CD4-positive, alpha-beta T cell (primary cell): ENCODE measurements at regions not wholly inside any gene's neighbourhood (a gene's known extent, or its start where the extent isn't known, plus 50 kb on each side); places are given as distances from the start of the nearest gene placed in this dataset.

Experiments used
- ATAC-seq: fragments of 200-7000 bp; cut with Tn5 transposase; one replicate; pipeline ENCODE4 v1.10.0; 2022; ENCODE audit warnings: mild to moderate bottlenecking; ENCODE audit not compliant: poor library complexity
- CTCF ChIA-PET: fragments of 350-600 bp; sonication (Branson Sonifier 250); formaldehyde crosslinking; loops from one replicate; lab custom pipeline; 2021; ENCODE audit warnings: antibody characterized with exemption, inconsistent platforms; lab: Charles Lee
- POLR2A ChIA-PET: fragments of 350-600 bp; sonication (Branson Sonifier 250); formaldehyde crosslinking; loops from one replicate; lab custom pipeline; 2021; ENCODE audit warnings: antibody characterized with exemption, inconsistent platforms; lab: Charles Lee
- DNase-seq, 14 experiments: peaks; one replicate each; pipeline ENCODE4 v3.0.0-alpha.2; 2013 to 2020; ENCODE audit warnings: mixed read lengths in 2 of 14
- H3K27ac ChIP-seq, 2 donors: one replicate each; pipeline versions ENCODE4 v1.5.1 to v1.7.0; 2013; ENCODE audit warnings: low read length in 2 of 2, low read depth in 1 of 2, mild to moderate bottlenecking in 1 of 2
- H3K27me3 ChIP-seq, 2 experiments: 1 replicate in 1 of 2; 2 replicates in 1 of 2; pipeline versions ENCODE4 v1.6.1 to v1.7.0; 2013; ENCODE audit warnings: low read length in 2 of 2, control low read depth in 1 of 2, mild to moderate bottlenecking in 1 of 2, moderate library complexity in 1 of 2; ENCODE audit not compliant: insufficient read depth in 2 of 2, control insufficient read depth in 1 of 2
- H3K36me3 ChIP-seq: one replicate; pipeline ENCODE4 v1.6.1; 2013; ENCODE audit warnings: low read length, control low read depth; ENCODE audit not compliant: insufficient read depth
- H3K4me1 ChIP-seq: one replicate; pipeline ENCODE4 v1.6.1; 2013; ENCODE audit warnings: low read length, control low read depth; ENCODE audit not compliant: insufficient read depth
- H3K4me3 ChIP-seq: one replicate; pipeline ENCODE4 v1.5.1; 2013; ENCODE audit warnings: mild to moderate bottlenecking, low read length, moderate library complexity
- H3K9me3 ChIP-seq, 2 experiments: 1 replicate in 1 of 2; 2 replicates in 1 of 2; pipeline versions ENCODE4 v1.6.1 to v1.7.0; 2013; ENCODE audit warnings: low read length in 2 of 2, mild to moderate bottlenecking in 2 of 2, control low read depth in 1 of 2, moderate library complexity in 1 of 2; ENCODE audit not compliant: control insufficient read depth in 1 of 2, insufficient read depth in 1 of 2
- H3K27ac Mint-ChIP-seq: one replicate; pipeline ENCODE4 v1.8.0; 2020; ENCODE audit warnings: mixed read lengths
- H3K27me3 Mint-ChIP-seq: one replicate; pipeline ENCODE4 v1.8.0; 2021; ENCODE audit warnings: mixed read lengths
- H3K36me3 Mint-ChIP-seq: one replicate; pipeline ENCODE4 v1.8.0; 2021; ENCODE audit warnings: low read depth, mixed read lengths
- H3K4me1 Mint-ChIP-seq: one replicate; pipeline ENCODE4 v1.8.0; 2021; ENCODE audit warnings: low read depth, mixed read lengths
- H3K4me3 Mint-ChIP-seq: one replicate; pipeline ENCODE4 v1.8.0; 2020; ENCODE audit warnings: mild to moderate bottlenecking, mixed read lengths
- H3K9me3 Mint-ChIP-seq: one replicate; pipeline ENCODE4 v1.8.0; 2020; ENCODE audit warnings: mixed read lengths
- intact Hi-C, 2 experiments: fragments of 100-400 bp; cut with DNase I in 1 of 2; cut with micrococcal nuclease in 1 of 2; formaldehyde crosslinking; loops; one replicate each; pipeline versions ENCODE4 v1.15.1 to v1.9.0; 2023 to 2025; cut with DNase I, micrococcal nuclease
- TF ChIP-seq, protein P1 (sequence below): fragments of 200-600 bp; IDR thresholded peaks from one replicate; pipeline ENCODE4 v1.8.0; 2022; ENCODE audit warnings: antibody characterized with exemption, mild to moderate bottlenecking

DNA sequence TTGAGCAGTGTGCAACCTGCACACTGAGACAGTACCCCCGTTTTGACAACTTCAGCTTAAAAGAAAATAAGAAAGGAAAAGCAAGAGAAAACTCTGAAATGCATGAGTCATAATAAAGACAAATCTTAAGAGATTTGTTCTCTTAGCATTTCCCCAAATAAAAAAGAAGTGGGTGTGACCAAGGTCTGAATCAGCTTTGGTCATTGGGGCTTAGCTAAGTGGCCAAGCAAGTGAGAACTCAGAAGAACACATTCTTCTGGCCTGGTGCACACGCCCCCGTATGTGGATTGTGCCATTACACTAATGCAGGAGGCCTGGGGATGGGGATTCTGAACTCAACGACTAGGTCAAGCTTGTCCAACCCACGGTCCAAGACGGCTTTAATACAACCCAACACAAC lies 56.9 kb upstream of the PDZRN3 start:
- ChIA-PET POLR2A (no interaction called here), CTCF (interaction anchor here (0.6 kb wide), 1 partner anchor 8 kb away, joined by 3 read pairs; no protein-coding TSS in a partner anchor)
- intact Hi-C loops, result no loop called here
- TF ChIP-seq, protein P1, sequence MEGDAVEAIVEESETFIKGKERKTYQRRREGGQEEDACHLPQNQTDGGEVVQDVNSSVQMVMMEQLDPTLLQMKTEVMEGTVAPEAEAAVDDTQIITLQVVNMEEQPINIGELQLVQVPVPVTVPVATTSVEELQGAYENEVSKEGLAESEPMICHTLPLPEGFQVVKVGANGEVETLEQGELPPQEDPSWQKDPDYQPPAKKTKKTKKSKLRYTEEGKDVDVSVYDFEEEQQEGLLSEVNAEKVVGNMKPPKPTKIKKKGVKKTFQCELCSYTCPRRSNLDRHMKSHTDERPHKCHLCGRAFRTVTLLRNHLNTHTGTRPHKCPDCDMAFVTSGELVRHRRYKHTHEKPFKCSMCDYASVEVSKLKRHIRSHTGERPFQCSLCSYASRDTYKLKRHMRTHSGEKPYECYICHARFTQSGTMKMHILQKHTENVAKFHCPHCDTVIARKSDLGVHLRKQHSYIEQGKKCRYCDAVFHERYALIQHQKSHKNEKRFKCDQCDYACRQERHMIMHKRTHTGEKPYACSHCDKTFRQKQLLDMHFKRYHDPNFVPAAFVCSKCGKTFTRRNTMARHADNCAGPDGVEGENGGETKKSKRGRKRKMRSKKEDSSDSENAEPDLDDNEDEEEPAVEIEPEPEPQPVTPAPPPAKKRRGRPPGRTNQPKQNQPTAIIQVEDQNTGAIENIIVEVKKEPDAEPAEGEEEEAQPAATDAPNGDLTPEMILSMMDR, result no peak
- H3K27me3 ChIP-seq, result no peaks in the 10 kb centered on the region
- no peak overlapping the region for H3K27ac Mint-ChIP-seq
- no peaks in the 10 kb centered on the region for H3K9me3 ChIP-seq
- no peaks in the 10 kb centered on the region for H3K27me3 Mint-ChIP-seq
- no peak for ATAC-seq
- no peak overlapping the region for H3K27ac ChIP-seq
- H3K36me3 ChIP-seq, result no peaks in the 10 kb centered on the region
- H3K4me3 Mint-ChIP-seq, result no peak overlapping the region
- no peaks in the 10 kb centered on the region for H3K4me1 ChIP-seq
- no peak for DNase-seq
- H3K9me3 Mint-ChIP-seq, result no peaks in the 10 kb centered on the region
- H3K4me3 ChIP-seq, result no peak overlapping the region
- H3K4me1 Mint-ChIP-seq, result no peaks in the 10 kb centered on the region
- no peaks in the 10 kb centered on the region for H3K36me3 Mint-ChIP-seq

DNA sequence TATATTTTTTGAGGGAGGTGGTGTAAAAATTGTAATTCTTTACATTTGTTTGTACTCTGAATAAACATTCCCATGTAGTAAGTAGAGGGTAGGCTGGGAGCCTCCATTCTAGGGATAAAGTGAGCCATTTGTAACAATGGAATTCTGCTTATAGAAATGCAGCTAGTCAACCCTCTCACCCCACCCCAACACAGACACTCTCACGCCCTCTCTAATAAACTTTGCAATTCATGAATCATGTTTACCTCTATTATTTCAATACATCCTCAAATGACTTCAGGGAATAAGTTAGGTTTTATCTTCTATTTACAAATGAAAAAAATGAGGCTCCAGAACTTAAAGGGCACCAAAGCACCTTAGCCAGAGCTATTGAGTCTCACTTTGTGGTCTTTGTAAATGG lies 56.5 kb upstream of the PDZRN3 start:
- POLR2A ChIA-PET, result no interaction called here
- CTCF ChIA-PET, result no interaction called here
- H3K4me1 Mint-ChIP-seq, result no peaks in the 10 kb centered on the region
- no peak overlapping the region for H3K27ac Mint-ChIP-seq
- Histone ChIP-seq H3K27me3 (no peaks in the 10 kb centered on the region), H3K36me3 (no peaks in the 10 kb centered on the region), H3K4me3 (no peak overlapping the region), H3K27ac (no peak overlapping the region), H3K4me1 (no peaks in the 10 kb centered on the region), H3K9me3 (no peaks in the 10 kb centered on the region)
- H3K4me3 Mint-ChIP-seq, result no peak overlapping the region
- intact Hi-C loops, result no loop called here
- no peaks in the 10 kb centered on the region for H3K36me3 Mint-ChIP-seq
- H3K27me3 Mint-ChIP-seq, result no peaks in the 10 kb centered on the region
- ATAC-seq (no peak), DNase-seq (no peak)
- TF ChIP-seq, protein P1, result no peak
- H3K9me3 Mint-ChIP-seq, result no peaks in the 10 kb centered on the region

DNA sequence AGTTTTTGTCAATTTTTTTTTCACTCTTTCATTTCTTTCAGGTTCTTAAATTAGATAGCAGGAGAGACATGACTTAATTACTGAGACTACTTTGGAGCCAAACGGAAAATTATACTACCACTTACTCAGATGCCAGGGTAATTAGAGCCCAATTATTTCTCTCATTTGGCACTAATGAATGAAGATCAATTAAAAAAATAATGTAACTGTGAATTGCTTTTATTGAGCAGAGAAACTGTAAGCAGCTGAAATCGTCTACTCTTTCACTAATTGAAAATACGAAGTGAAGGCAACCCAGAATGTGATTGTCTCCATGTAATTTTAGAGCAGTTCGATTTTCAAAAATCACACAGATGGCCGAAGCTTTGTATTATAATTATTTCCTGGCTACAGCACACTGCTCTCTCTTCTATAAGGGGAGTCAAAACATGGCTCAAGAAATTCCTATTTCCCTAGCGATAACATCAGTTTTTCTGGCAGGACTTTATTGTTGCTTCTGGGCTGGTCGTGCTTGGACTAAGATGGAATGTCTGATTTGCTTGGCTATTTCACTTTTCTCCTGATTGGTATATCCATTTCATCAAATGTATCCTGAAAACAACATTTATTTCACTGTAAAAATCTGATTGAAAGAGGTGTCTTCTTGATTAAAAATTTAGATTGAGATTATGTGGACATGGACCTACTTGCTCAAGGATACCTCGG lies 55.8 kb upstream of the PDZRN3 start:
- Mint-ChIP-seq H3K27me3 (no peaks in the 10 kb centered on the region), H3K27ac (no peak overlapping the region), H3K36me3 (no peaks in the 10 kb centered on the region), H3K4me1 (no peaks in the 10 kb centered on the region), H3K4me3 (no peak overlapping the region), H3K9me3 (no peaks in the 10 kb centered on the region)
- Histone ChIP-seq H3K27me3 (no peaks in the 10 kb centered on the region), H3K27ac (no peak overlapping the region), H3K36me3 (no peaks in the 10 kb centered on the region), H3K9me3 (no peaks in the 10 kb centered on the region), H3K4me1 (no peaks in the 10 kb centered on the region), H3K4me3 (no peak overlapping the region)
- ChIA-PET CTCF (interaction anchor here (0.6 kb wide), 1 partner anchor 10 kb away, joined by 3 read pairs; no protein-coding TSS in a partner anchor), POLR2A (no interaction called here)
- DNase-seq (no peak), ATAC-seq (no peak)
- TF ChIP-seq, protein P1, result no peak
- intact Hi-C loops, result no loop called here
